MM.1S (cell line): ENCODE measurements at regions not wholly inside any gene's neighbourhood (a gene's known extent, or its start where the extent isn't known, plus 50 kb on each side); places are given as distances from the start of the nearest gene placed in this dataset.

ENCODE experiments used
- EZH2 ChIP-seq: fragments of 300-600 bp; sonication (generic); optimal IDR thresholded peaks from 2 replicates; pipeline ENCODE3; 2017; ENCODE audit warnings: low read depth, mild to moderate bottlenecking, antibody characterized with exemption, low read length, mixed read lengths
- TF ChIP-seq, protein P1 (sequence below): fragments of 300-600 bp; sonication (generic); IDR thresholded peaks from 2 replicates; pipeline ENCODE4 v1.5.1; 2016; ENCODE audit warnings: antibody characterized with exemption, low read length, mixed read lengths

DNA sequence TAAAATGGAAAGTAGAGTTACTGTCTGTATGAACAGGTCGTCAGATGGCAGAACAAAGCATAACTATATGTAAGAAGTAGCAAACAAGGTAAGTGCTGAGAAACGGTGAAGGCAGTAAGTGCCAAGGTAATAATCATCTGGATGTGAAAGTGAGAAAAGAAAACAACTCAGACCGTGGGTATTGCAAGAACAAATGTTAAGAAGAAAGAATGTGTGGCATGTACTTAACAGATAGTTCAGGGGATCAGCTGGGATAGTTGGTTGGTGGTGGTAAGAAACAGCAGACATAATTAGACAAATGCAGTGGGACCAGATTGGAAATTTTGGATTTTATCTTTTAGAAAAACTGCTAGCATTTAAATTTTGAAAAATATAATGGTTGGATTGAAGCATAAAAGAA lies 375.8 kb upstream of the NXPH2 start:
- TF ChIP-seq, protein P1, sequence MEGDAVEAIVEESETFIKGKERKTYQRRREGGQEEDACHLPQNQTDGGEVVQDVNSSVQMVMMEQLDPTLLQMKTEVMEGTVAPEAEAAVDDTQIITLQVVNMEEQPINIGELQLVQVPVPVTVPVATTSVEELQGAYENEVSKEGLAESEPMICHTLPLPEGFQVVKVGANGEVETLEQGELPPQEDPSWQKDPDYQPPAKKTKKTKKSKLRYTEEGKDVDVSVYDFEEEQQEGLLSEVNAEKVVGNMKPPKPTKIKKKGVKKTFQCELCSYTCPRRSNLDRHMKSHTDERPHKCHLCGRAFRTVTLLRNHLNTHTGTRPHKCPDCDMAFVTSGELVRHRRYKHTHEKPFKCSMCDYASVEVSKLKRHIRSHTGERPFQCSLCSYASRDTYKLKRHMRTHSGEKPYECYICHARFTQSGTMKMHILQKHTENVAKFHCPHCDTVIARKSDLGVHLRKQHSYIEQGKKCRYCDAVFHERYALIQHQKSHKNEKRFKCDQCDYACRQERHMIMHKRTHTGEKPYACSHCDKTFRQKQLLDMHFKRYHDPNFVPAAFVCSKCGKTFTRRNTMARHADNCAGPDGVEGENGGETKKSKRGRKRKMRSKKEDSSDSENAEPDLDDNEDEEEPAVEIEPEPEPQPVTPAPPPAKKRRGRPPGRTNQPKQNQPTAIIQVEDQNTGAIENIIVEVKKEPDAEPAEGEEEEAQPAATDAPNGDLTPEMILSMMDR = no peak
- TF ChIP-seq EZH2 = no peak
